Testis (tissue), 2 donors: ENCODE measurements at regions not wholly inside any gene's neighbourhood (a gene's known extent, or its start where the extent isn't known, plus 50 kb on each side); places are given as distances from the start of the nearest gene placed in this dataset.

Experiments
- DNase-seq: peaks from one replicate; pipeline ENCODE4 v3.0.0-alpha.2; 2019
- H3K27ac ChIP-seq, 2 donors: fragments of 200-600 bp; sonication (generic); one replicate each; pipeline ENCODE4 v1.5.1; 2019
- H3K27me3 ChIP-seq: fragments of 200-600 bp; sonication (generic); one replicate; pipeline ENCODE4 v1.5.1; 2019
- H3K36me3 ChIP-seq: fragments of 200-600 bp; sonication (generic); one replicate; pipeline ENCODE4 v1.5.1; 2017; ENCODE audit warnings: low read depth; ENCODE audit errors: missing control alignments
- H3K4me1 ChIP-seq: fragments of 200-600 bp; sonication (generic); one replicate; pipeline ENCODE4 v1.5.1; 2019
- H3K4me3 ChIP-seq, 2 donors: fragments of 200-600 bp; sonication (generic); one replicate each; pipeline ENCODE4 v1.5.1; 2017 to 2019
- H3K9me3 ChIP-seq: fragments of 200-600 bp; sonication (generic); one replicate; pipeline ENCODE4 v1.5.1; 2017
- POLR2A ChIP-seq: fragments of 450-650 bp; IDR thresholded peaks from one replicate; pipeline ENCODE4 v1.6.1; 2017; ENCODE audit warnings: antibody characterized with exemption, mild to moderate bottlenecking, moderate library complexity
- WGBS, 2 donors: methylation state at CpG; one replicate each; pipeline ENCODE4 v1.1.5; 2018; 5-methylcytosine and 5-hydroxymethylcytosine counted together
- intact Hi-C: fragments of 100-400 bp; cut with DNase I; formaldehyde crosslinking; loops from one replicate; pipeline ENCODE4 v1.15.1; 2023; ENCODE audit warnings: low total_unique reads
- TF ChIP-seq, protein P1 (sequence below), 3 experiments: fragments of 450-650 bp in 2 of 3; fragments of 200-600 bp in 1 of 3; sonication (generic) in 1 of 3; IDR thresholded peaks; one replicate each; pipeline ENCODE4 v1.5.1; 2016 to 2019; ENCODE audit warnings: antibody characterized with exemption in 3 of 3, mild to moderate bottlenecking in 2 of 3, moderate library complexity in 1 of 3

DNA sequence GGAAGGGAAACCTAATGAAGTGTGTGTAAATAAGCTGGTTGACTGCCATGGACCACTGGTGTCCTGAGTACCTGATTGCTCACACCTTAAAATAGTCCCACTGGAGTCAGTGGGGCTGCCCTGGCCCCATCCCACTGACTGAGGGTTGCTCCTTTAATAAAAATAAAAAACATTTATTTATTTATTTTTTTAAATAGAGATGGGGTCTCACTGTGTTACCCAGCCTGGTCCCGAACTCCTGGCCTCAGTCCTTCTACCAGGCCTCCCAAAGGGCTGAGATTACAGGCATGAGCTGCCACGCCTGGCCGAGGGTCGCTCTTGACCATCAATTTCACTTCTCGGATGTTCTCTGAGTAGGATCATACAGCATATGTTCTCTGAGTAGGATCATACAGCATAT, 394.2 kb upstream of the IRX2 start:
- Histone ChIP-seq H3K27ac (no peak overlapping the region), H3K27me3 (no peaks in the 10 kb centered on the region), H3K36me3 (no peaks in the 10 kb centered on the region), H3K4me3 (no peak overlapping the region), H3K9me3 (no peaks in the 10 kb centered on the region), H3K4me1 (no peaks in the 10 kb centered on the region)
- no peak for TF ChIP-seq POLR2A
- TF ChIP-seq, protein P1, sequence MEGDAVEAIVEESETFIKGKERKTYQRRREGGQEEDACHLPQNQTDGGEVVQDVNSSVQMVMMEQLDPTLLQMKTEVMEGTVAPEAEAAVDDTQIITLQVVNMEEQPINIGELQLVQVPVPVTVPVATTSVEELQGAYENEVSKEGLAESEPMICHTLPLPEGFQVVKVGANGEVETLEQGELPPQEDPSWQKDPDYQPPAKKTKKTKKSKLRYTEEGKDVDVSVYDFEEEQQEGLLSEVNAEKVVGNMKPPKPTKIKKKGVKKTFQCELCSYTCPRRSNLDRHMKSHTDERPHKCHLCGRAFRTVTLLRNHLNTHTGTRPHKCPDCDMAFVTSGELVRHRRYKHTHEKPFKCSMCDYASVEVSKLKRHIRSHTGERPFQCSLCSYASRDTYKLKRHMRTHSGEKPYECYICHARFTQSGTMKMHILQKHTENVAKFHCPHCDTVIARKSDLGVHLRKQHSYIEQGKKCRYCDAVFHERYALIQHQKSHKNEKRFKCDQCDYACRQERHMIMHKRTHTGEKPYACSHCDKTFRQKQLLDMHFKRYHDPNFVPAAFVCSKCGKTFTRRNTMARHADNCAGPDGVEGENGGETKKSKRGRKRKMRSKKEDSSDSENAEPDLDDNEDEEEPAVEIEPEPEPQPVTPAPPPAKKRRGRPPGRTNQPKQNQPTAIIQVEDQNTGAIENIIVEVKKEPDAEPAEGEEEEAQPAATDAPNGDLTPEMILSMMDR (IDR thresholded peaks at IDR 0.05) = no peak
- intact Hi-C loops = no loop called here
- WGBS, 2 donors = 83 to 91% methylated on average over 5 of the region's 5 CpGs
- no peak for DNase-seq

DNA sequence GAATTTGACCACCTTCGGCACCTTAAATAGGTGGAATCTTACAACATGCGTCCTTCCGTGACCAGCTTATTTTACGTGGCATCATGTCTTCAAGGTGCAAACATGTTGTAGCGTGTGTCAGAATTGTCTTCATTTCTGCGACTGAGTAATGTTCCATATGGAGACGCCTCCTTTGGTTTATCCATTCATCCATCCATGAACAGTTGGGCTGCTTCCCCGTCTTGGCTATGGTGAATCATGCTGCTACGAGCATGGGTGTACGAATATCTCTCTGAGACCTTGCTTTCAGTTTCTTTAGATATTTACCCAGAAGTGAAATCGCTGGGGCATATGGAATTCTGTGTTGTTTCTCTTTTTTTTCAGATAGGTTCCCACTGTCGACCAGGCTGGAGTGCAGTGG, 391.9 kb upstream of the IRX2 start:
- no peaks in the 10 kb centered on the region for H3K9me3 ChIP-seq
- H3K4me1 ChIP-seq = no peaks in the 10 kb centered on the region
- no peak for TF ChIP-seq POLR2A
- TF ChIP-seq, protein P1 (IDR thresholded peaks at IDR 0.05) = no peak
- no peak for DNase-seq
- intact Hi-C loops = no loop called here
- 84 to 90% methylated on average over 12 of the region's 12 CpGs for WGBS, 2 donors
- H3K27me3 ChIP-seq = no peaks in the 10 kb centered on the region
- H3K27ac ChIP-seq = no peak overlapping the region
- H3K4me3 ChIP-seq = no peak overlapping the region
- no peaks in the 10 kb centered on the region for H3K36me3 ChIP-seq

DNA sequence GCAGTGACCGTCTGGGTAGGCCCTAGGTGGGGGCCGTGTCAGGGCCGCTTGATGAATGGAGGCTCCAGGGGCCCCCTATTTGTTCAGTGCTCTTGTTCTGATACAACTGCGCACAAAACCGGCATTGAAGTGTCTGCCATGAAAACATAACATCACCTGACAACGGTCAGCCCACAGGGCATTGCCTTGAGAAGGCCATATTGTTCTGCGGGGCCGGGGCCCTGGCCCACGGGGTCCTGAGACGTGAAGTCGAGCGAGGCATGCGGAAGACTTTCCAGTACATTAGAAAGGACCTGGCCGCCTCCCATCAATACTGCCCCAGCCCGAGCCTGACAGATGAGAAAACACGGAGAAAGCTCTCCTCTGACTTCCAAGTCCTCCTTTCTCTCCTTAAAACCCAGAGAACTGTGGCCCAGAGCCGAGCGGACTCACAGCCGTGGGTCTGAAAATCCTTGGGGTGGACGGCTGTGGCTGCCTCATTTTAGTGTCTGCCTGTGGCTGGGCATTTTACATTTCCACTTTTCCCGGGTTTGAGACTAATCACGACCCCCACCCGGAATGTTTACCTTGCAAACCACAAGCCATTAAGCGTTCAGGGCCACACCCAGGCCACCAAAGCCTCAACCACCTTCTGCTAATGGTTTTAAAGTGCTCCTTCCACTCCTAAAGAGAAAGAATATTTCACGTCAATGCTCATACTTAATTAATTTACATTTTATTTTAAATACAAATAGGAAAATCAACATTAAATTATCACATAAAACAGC, 391.0 kb upstream of the IRX2 start:
- H3K4me1 ChIP-seq = no peaks in the 10 kb centered on the region
- TF ChIP-seq, protein P1 (IDR thresholded peaks at IDR 0.05) = no peak
- TF ChIP-seq POLR2A = no peak
- intact Hi-C loops = no loop called here
- WGBS, 2 donors = 68% methylated on average over 25 of the region's 25 CpGs
- no peaks in the 10 kb centered on the region for H3K36me3 ChIP-seq
- DNase-seq = no peak
- no peak overlapping the region for H3K27ac ChIP-seq
- no peaks in the 10 kb centered on the region for H3K9me3 ChIP-seq
- no peaks in the 10 kb centered on the region for H3K27me3 ChIP-seq
- H3K4me3 ChIP-seq = peak overlapping the region in 1 of 2 donors; percentile 20

DNA sequence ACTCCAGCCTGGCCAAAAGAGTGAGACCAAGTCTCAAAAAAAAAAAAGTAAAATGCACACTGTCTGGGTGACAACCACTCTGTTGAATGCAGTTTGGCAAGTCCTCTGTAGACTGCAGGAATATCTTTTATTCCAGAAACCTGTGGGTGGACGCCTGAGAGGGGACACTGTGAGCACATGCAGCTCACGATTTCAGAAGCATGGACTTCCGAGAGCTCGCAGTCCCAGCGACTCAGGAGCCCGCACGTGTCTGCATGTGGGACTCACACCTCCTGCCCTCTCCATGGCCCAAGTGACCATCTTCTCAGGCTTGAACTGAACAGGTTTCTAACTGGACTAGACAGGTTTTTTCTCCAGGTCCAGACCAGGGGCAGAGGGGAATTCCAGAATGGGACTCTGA, 388.6 kb upstream of the IRX2 start:
- WGBS, 2 donors = 94 to 98% methylated on average over 7 of the region's 7 CpGs
- Histone ChIP-seq H3K27ac (no peak overlapping the region), H3K4me1 (no peaks in the 10 kb centered on the region), H3K27me3 (no peaks in the 10 kb centered on the region), H3K36me3 (no peaks in the 10 kb centered on the region), H3K9me3 (no peaks in the 10 kb centered on the region), H3K4me3 (no peak overlapping the region)
- intact Hi-C loops = no loop called here
- DNase-seq = no peak
- no peak for TF ChIP-seq POLR2A
- TF ChIP-seq, protein P1 (IDR thresholded peaks at IDR 0.05) = no peak

DNA sequence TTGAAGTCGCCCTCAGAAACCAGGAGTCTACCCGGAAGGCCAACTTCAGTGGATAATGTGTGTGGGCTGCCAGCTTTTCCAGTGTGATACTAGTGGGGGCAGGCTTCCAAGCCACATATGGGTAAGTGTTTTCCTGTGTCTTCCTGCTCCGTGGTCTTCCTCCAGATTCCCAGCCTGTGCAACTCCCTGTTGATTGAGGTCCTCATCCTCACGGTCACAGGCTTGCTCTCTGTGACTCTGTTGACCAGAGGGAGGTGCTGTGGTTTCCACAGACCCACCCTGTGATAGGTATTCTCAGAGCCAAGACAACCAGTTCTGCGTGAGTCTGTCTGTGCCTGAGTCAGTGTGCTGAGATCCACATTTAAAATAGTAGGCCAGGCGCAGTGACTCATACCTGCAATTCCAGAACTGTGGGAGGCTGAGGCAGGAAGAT, 388.0 kb upstream of the IRX2 start:
- Histone ChIP-seq H3K4me3 (no peak overlapping the region), H3K27ac (no peak overlapping the region), H3K27me3 (no peaks in the 10 kb centered on the region), H3K36me3 (no peaks in the 10 kb centered on the region), H3K4me1 (no peaks in the 10 kb centered on the region), H3K9me3 (no peaks in the 10 kb centered on the region)
- no peak for TF ChIP-seq POLR2A
- TF ChIP-seq, protein P1 (IDR thresholded peaks at IDR 0.05) = no peak
- intact Hi-C loops = no loop called here
- no peak for DNase-seq
- 81 to 88% methylated on average over 6 of the region's 6 CpGs for WGBS, 2 donors
